GM21360 (cell line): ENCODE measurements at regions not wholly inside any gene's neighbourhood (a gene's known extent, or its start where the extent isn't known, plus 50 kb on each side); places are given as distances from the start of the nearest gene placed in this dataset.

Experiments
- ATAC-seq: cut with Tn5 transposase; IDR thresholded peaks from one replicate; pipeline ENCODE4 v1.9.1; 2021; ENCODE audit warnings: mild to moderate bottlenecking, moderate library complexity; ENCODE audit not compliant: unreplicated experiment

GRCh38 chr17:79212149-79213087 lies 137.8 kb downstream of the ENGASE start:
- ATAC-seq, result no peak

DNA sequence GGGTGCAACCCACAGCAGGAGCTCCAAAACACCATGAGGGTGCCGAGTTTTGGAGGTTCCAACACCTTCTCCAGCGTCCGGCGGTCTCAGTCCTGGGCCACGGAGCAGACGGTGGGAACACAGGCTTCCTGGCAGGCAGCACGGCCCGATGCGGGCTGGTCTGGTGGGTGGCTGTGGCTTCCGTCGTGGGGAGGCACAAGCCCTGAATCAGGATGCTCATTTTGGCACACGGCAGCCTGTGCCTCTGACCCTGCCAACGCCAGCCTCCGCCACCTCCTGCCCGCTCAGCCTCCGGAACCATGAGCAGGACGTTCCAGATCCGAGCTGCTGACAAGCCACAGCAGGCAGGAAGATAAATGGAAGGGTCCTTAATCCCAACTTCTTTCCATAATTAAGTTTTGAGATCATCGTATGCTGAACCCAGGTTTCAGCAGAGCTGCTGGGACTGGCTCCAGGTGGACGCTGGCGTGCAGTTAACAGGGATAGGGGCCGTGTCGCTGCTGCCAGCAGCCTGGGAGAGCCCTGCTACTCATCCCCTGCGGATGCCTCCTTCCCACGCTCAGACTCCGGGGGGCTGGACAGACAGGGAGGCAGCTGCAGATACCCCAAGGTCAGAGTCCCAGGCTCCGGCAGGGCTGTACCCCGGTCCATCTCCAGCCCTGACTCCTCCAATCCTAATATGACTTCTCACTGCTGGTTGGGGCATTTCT lies 136.6 kb downstream of the ENGASE start:
- no peak for ATAC-seq

DNA sequence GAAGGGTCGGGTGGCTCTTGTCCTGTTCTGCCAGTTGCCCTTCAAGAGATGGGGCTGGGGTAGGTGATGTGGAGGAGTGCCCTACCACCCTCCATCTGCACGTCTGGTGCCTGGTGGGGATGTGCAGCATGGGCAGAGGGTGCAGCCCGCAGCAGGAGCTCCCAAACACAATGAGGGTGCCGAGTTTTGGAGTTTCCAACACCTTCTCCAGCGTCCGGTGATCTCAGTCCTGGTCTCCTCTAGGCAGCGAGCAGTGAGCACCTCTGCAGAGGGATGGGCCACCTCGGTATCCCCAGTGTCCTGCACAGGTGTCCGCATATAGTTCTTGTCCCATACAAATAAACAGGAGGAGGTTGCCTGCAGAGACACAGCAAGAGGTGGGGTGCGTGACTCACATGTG lies 136.0 kb downstream of the ENGASE start:
- no peak for ATAC-seq

GRCh38 chr17:79207960-79208359 lies 133.3 kb downstream of the ENGASE start:
- no peak for ATAC-seq

GRCh38 chr17:79205688-79206205 lies 131.1 kb downstream of the ENGASE start:
- no peak for ATAC-seq

GRCh38 chr17:79204261-79204660 lies 129.6 kb downstream of the ENGASE start:
- no peak for ATAC-seq

GRCh38 chr17:79203657-79204056 lies 129.0 kb downstream of the ENGASE start:
- ATAC-seq, result no peak

DNA sequence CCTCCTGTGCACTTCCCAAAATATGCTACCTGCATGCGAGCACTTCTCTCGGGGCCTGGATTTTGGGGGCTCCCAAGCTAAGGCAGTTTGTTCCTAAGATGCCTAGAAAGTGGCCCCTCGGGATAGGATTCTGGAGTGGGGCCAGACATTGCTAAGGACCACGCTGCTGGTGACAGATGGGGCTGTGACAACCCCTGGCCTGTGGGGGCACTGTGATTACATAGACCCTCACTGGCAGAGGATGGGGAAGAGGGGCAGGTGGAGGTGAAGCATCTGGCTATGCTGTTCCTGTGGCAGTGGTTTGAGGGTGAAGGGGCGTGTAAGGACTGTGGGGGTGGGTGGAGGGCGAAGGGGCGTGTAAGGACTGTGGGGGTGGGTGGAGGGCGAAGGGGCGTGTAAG lies 128.4 kb downstream of the ENGASE start:
- ATAC-seq, result no peak

DNA sequence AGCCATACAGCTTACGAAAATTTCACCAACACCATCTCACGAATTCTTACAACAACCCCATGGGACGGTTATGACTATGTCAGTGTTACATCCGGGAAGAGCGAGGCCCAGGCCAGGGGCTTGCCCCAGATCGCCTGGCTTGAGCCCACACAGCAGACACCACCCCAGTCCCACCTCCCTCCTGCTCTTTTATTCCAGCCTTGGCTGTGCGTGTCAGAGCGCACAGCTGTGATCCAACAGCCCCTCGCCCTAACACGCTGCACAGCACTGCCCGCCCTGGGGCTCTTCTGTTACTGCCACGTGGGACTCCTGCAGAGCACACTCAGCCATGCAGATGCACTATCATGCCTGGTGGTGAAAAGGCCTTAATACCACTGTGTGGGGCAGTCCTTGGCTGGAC lies 127.9 kb downstream of the ENGASE start:
- no peak for ATAC-seq

DNA sequence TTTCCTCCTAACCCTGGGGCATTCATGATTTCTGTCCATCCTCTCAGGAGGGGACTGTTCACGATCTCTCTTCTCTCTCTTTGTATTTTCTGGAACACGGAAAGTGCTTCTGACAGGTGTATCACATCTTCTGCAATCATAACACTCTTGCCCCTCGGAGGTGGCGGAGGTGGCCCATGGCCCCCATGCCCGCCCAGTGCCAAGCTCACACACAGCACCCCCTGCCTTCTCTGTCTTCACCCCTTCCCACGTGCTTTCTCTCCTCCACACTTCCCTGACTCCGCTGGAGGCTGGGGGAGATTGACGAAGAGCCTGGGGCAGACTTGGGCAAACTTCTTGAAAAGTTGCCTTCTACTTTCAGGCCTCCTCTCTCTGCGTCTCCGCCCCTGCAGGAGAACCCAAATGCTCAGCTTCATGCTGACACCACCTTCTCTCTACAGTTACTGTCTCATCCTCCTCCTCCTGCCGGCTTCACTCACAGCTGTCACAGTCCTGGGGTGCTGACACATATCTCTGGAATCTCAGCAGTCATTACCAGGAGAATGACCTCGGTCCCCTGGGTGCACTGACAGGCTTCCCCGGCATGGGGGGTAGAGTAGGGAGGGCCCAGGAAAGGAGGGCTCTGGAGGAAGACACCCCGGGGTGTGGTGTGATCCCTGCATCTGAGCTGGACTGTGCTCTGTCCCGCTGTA lies 127.1 kb downstream of the ENGASE start:
- ATAC-seq, result no peak

DNA sequence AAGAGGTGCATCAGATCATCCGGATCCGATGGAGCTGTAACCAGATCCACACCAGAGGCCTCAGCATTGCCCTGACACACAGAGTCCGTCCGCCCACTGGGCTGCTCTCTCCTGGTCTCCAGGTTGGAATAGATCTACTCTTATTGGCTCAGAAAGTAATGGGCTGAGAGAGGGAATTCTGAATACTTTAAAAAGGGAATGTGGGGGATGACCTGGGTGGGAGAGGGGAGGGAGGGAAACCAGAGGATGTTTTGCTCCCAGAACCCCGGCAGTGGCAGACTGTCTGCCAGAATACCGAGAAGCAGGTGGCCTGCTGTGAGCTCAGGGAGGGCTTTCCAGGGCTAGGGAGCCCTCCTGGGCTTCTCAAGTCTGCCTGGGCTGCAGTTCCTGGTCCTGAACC lies 126.5 kb downstream of the ENGASE start:
- ATAC-seq, result no peak

GRCh38 chr17:79196913-79197312 lies 122.3 kb downstream of the ENGASE start:
- ATAC-seq, result no peak

DNA sequence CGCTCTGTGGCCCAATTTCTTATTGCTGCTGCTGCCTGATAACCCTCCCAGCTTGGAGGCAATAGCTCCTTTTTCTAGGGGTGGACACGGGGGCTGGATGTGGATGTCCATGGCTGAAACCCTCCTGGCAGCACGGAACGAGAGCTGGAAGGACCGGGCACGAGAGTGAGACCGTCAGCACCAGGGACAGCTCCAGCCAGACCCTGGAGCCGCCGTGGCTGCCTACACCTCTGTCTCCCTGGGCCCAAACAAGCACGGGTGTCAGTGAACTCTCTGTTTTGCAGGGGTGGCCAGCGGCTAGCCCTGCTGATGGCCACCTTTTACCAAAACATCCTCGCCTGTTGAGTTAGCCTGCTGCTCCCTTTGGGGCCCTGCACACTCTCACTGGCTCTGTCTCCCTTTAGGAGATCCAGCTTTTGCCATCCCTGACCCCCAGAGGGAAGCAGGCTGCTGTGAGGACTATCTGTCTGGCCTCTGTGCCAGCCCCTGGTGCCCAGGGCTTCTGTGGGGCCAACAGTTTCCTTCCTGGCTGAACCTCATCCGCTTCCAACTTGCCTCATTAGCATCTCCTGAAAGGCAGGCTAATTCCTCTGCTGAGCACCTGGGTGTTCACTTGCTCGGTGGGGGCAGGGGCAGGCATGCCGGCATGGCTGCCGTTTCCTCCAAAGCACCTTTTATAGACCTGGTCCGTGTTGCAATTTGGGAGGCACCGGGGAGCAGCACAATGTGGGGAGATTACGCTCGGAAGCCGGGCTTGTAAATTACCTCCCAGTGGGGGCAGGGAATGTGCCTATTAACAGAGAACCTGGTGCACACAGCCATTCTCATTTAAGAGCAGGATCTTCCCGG lies 118.1 kb downstream of the ENGASE start:
- ATAC-seq, result no peak

DNA sequence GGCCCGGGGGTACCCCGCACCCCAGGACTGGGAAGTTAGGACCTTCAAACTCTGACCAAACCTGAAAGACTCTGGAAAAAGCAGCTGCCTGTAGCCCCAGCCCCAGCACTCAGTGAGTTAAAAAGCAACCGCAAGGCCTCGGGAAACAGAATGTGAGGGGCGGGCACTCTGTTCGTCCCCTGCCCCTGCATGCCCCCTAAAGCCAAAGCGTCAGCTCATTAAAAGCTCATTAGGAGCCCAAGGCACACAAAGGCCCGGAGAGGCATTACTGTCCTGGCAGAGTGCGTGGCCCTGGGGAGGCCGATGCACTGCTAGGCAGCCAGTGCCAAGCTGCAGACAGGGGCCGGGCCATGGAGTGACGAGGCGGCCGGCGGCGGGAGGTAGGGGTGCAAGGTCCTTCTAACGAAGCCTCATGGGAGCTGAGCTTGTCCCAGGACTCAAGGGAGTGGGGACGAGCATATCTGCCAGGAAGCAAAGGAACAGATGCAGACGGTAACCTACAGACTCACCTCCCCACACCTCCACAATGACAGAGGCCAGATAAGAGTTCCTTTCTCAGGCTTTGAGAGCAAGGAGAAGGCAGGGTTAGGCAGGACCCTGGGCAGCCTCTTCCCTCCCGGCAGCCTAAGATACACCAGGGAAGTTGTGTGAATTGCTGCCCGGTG lies 116.8 kb downstream of the ENGASE start:
- ATAC-seq, result no peak

- ATAC-seq, result no peak
Observed at GRCh38 chr17:79189305-79189704, 114.7 kb downstream of the ENGASE start.

- ATAC-seq, result no peak
Observed at GRCh38 chr17:79188685-79189084, 114.1 kb downstream of the ENGASE start.

- no peak for ATAC-seq
Observed at GRCh38 chr17:79188048-79188447, 113.4 kb downstream of the ENGASE start.

DNA sequence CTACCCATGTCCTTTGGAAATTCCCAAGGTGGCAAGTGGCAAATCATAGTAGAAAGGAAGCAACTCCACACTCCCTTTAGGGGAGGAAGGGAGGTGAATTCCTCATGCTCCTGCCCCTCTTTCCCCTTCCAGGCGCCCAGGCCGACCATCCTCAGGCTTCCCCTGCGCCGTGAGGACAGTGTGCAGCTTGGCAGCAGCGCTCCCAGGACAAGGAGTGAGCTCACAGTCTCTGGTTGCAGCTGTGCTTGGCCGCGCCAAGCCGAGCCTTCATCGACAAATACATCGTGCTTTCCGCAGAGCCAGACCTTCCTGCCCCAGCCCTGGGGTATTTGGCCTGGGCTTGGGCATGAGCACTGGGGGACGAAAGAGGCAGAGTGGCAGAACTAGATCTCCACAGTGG lies 112.6 kb downstream of the ENGASE start:
- ATAC-seq, result no peak

- ATAC-seq, result no peak
Observed at GRCh38 chr17:79186406-79186805, 111.8 kb downstream of the ENGASE start.

GRCh38 chr17:79185671-79186070 lies 111.0 kb downstream of the ENGASE start:
- no peak for ATAC-seq
